NCI-H187 treated with DMSO at 0.1 percent for 48 hours (cell line): ENCODE measurements at regions not wholly inside any gene's neighbourhood (a gene's known extent, or its start where the extent isn't known, plus 50 kb on each side); places are given as distances from the start of the nearest gene placed in this dataset.
A peak's percentile ranks its signal among the peaks of the same experiment; 100 is the strongest.

Experiments used
- DNase-seq: peaks from one replicate; lab custom pipeline; 2025; lab: John Stamatoyannopoulos, UW

DNA sequence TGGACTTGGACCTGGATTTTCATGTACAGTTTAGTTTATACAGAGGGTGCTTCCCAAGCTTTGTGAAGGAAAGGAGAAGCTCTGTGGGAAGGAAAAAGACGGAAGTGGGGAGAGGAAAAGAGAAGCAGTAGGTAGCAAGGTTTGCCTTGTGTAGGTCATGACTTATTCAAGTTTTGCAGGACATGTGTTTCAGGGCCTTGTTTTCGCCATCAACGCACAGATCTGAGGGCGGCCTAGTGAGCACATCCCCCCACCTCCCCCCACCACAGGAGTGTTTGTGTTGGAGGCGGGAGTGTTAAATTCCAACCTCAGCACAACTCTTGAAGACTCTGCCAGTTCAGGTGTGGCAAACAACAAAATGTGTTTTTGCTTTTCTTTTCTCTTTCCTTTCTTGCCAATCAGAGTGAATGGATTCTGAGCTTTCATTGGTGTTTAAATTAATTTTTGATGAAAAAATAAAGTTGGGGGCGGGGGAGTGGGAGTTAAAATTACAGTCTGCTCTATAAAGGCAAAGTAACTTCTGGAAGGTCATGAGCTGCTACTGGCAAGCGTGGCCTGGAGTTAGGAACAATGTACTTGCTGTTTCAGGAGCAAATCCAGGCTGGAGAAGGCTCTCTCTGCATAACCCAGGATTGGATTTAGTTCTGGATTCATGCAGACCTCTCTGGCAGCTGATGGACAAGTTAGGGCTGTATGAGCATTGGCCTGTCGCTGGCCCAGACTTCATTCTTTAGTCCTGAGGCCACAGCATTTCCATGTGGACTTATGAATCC lies 338.5 kb downstream of the CD83 start:
- DNase-seq, result no peak

GRCh38 chr6:14456941-14457340 lies 339.4 kb downstream of the CD83 start:
- DNase-seq, result no peak

GRCh38 chr6:14458669-14459266 lies 341.2 kb downstream of the CD83 start:
- DNase-seq, result no peak

DNA sequence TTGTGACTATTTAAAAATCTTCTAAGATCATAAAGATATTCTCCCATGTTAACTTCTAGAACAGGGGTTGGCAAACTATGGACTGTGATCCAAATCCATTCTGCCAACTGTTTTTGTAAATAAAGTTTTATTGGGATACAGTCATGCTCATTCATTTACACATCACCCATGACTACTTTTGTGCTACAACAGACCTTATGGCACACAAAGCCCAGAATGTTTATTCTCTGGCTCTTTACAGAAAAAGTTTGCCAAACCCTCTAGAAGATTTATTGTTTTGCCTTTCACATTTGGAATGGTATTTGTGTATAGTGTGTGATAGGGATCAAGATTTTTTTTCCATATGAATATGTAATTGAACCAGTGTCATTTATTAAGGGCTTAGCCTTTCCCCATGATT lies 341.7 kb downstream of the CD83 start:
- DNase-seq, result no peak

GRCh38 chr6:14460556-14460955 lies 343.0 kb downstream of the CD83 start:
- no peak for DNase-seq

GRCh38 chr6:14462135-14462534 lies 344.6 kb downstream of the CD83 start:
- DNase-seq, result no peak

DNA sequence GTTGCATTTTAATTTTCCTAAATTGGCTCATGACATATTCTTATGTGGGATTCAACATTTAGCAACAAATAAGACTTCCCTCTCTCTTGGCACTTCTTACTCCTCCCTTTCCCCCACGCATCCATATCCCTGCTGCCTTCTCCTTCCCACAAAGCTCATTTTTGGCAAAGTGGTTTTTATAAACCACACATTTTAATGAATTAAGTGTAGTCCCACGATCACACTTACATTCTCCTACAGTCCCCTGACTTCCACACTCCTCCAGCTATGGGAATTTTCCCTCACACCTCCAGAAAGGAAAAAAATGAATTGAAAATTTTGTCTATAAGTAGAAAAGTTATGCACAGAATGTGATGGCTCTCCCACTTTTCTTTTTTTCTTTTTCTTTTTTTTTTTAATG lies 345.0 kb downstream of the CD83 start:
- no peak for DNase-seq

DNA sequence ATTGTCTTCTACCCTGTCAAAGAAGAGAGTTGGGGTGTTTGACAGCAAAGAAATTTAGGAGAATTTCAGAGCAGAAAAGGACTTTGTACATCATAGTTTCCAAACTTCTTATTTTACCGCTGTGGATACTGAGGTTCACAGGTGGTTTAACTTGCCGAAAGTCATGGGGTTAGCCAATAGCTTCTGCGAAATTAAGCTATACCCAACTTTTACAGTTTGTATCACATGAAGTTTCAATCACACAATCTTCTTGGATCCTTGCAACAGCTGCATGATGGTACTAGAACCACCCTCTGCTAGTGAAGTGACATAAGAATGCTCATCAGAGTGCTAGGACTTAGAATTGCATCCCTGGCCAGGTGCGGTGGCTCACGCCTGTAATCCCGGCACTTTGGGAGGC lies 345.5 kb downstream of the CD83 start:
- no peak for DNase-seq

GRCh38 chr6:14464055-14464454 lies 346.5 kb downstream of the CD83 start:
- no peak for DNase-seq

DNA sequence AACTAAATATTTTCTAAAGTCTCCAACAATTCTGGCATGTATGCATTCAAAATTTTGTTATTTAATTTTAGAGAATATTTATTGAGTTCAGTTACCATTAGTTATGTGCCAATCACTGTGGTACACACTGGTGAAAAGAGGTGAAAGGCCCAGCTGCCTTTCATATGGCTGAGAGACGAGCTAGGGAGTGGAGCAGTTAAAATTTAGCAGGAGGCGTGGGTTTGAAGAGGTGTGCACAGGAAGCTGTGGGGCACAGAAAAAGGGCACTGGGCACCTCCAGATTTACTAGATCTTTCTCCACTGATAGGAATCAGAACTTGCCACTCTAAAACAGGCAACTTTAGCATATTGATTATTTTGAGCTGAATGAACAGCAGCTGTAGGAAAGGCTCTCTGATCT lies 347.1 kb downstream of the CD83 start:
- no peak for DNase-seq

GRCh38 chr6:14466278-14466677 lies 348.7 kb downstream of the CD83 start:
- no peak for DNase-seq

- DNase-seq, result no peak
Measured at GRCh38 chr6:14467591-14467990, 350.0 kb downstream of the CD83 start.

DNA sequence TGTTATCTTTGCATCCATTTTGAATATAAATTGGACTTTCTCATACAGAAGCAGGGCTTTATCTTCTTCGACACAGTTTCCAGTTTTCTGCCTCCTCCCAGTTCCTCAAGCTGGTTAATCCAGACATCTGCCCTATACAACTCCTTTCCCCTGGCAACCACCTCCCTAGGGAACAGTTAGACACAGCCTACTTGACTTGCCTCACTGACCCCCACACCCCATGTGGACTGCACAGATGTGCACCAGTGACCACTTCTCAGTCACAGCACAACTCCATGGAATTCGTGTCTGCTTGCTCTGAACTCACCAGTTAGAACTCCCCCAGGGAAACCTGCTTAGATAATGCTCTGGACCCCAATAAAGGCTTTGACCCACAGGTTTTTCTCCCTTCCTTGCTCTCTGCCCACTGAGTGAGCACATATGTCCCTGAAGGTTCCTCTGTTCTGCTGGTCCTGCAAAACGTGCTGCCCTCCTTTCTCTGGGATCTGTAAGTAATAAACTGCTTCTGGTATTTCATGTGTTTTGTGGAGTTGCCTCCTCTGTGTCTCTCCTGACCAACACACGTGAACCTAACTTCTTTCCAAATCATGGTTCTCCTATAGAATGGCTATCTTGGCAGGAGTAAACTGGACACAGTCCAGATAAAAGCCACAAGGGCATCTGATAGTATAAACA lies 351.2 kb downstream of the CD83 start:
- DNase-seq, result no peak

DNA sequence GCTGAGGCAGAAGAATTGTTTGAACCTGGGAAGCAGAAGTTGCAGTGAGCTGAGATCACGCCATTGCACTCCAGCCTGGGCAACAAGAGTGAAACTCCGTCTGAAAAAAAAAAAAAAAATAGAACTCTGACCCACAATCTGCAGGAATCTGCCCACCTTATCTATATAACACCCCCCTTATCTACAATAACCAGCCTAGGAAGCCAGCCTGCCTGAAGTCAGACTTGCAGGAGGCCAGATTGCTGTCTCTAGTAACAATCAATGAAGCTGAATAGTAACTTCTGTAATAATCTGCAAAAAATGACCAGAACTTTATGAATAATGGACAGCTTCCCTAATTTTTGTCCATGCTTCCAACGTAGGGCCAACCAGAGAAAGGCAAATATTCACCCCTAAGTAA lies 352.5 kb downstream of the CD83 start:
- no peak for DNase-seq

GRCh38 chr6:14470671-14471070 lies 353.1 kb downstream of the CD83 start:
- no peak for DNase-seq

DNA sequence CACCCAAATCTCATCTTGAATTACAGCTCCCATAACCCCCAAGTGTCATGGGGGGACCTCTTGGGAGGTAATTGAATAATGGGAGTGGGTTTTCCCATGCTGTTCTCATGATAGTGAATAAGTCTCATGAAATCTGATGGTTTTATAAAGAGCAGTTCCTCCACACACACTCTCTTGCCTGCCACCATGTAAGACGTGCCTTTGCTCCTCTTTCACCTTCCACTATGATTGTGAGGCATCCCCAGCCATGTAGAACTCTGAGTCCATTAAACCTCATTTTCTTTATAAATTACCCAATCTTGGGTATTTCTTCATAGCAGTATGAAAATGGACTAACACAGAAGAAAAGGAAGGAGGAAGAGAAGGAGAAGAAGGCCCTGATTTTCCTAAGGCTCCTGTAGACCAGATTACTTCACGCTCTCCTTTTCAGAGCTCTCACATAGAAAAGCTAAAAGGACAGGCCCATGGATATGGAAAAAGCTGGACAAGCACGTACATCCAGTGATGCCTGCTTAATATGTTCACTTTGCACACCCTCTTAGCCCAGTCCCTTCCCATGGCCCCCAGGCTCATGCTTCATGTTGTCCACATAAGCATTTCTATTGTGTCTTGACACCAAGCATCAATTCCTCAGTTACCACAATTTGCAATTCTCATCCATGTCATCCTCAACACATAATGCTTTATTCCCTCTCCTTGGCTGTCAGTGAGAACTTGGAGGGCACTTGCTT lies 354.8 kb downstream of the CD83 start:
- DNase-seq, result no peak

- no peak for DNase-seq
Measured at GRCh38 chr6:14472986-14473337, 355.4 kb downstream of the CD83 start.

GRCh38 chr6:14474816-14475215 lies 357.2 kb downstream of the CD83 start:
- DNase-seq, result no peak

GRCh38 chr6:14475306-14475705 lies 357.7 kb downstream of the CD83 start:
- no peak for DNase-seq

- DNase-seq, result peak; percentile 1
Measured at GRCh38 chr6:14476793-14477531, 359.4 kb downstream of the CD83 start.

GRCh38 chr6:14477559-14477958 lies 360.0 kb downstream of the CD83 start:
- no peak for DNase-seq
